MM.1S (cell line): ENCODE measurements at regions not wholly inside any gene's neighbourhood (a gene's known extent, or its start where the extent isn't known, plus 50 kb on each side); places are given as distances from the start of the nearest gene placed in this dataset.

Experiments used
- CTCF ChIP-seq: fragments of 300-600 bp; sonication (generic); IDR thresholded peaks from 2 replicates; pipeline ENCODE4 v1.5.1; 2016; ENCODE audit warnings: antibody characterized with exemption, low read length, mixed read lengths
- EZH2 ChIP-seq: fragments of 300-600 bp; sonication (generic); optimal IDR thresholded peaks from 2 replicates; pipeline ENCODE3; 2017; ENCODE audit warnings: low read depth, mild to moderate bottlenecking, antibody characterized with exemption, low read length, mixed read lengths

- no peak for TF ChIP-seq CTCF
- TF ChIP-seq EZH2, result no peak
These were observed 76.2 kb upstream of the FAM83B start for GRCh38 chr6:54770328-54770727.
